ENCODE measurements at regions not wholly inside any gene's neighbourhood (a gene's known extent, or its start where the extent isn't known, plus 50 kb on each side); places are given as distances from the start of the nearest gene placed in this dataset.

DNA sequence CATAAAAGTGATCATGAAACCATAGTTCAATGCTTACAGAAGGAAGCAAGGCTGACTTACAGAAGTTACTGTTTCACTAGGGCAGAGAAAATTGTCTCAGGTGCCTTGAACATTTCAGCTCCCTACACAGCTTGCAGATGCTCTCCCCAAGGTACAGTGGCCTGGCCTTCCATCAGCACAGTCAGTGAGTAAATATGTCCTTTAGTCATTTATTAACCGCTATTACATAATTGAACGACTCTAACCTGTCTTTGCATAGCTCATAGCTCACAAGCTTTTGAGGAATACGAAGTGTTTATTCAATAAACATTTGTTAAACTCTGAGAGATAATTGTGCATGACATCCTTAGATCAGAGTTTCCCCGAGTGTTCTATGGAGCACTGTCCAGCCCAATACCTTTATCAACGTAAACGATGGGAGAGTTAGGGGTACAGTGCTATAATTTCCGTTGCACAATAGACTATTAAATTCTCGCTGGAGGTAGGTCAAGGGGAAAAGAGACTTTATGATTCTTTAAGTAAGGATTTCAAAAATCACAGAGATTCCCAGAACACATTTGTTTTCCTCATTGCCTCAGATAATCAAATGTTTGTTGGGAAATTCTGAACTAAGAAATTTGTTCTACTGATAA is 677.8 kb downstream of the TSN start:
- TF ChIP-seq EZH2 (IDR thresholded peaks at IDR 0.05) (no peak), EZH2phosphoT487 (IDR thresholded peaks at IDR 0.05) (no peak)
- TF ChIP-seq, protein P1, sequence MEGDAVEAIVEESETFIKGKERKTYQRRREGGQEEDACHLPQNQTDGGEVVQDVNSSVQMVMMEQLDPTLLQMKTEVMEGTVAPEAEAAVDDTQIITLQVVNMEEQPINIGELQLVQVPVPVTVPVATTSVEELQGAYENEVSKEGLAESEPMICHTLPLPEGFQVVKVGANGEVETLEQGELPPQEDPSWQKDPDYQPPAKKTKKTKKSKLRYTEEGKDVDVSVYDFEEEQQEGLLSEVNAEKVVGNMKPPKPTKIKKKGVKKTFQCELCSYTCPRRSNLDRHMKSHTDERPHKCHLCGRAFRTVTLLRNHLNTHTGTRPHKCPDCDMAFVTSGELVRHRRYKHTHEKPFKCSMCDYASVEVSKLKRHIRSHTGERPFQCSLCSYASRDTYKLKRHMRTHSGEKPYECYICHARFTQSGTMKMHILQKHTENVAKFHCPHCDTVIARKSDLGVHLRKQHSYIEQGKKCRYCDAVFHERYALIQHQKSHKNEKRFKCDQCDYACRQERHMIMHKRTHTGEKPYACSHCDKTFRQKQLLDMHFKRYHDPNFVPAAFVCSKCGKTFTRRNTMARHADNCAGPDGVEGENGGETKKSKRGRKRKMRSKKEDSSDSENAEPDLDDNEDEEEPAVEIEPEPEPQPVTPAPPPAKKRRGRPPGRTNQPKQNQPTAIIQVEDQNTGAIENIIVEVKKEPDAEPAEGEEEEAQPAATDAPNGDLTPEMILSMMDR (IDR thresholded peaks at IDR 0.05), result no peak

Measured in neural progenitor cell (in vitro differentiated cells).